ENCODE measurements at regions not wholly inside any gene's neighbourhood (a gene's known extent, or its start where the extent isn't known, plus 50 kb on each side); places are given as distances from the start of the nearest gene placed in this dataset.

DNA sequence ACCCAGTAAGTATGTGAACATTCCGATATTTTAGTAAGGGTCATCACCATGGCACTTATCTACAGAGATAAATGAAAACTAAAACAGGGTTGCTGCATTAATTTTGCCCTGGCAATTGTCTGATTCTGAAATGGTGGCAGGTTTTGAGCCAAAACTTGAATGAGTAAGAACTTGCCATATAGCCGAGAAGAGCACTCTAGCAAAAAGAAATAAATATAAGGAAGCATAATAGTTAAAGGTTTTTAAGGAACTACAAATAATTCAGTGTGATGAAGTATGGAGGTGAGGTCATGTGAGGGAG lies 68.5 kb upstream of the BTN3A2 start:
- TF ChIP-seq, protein P1, sequence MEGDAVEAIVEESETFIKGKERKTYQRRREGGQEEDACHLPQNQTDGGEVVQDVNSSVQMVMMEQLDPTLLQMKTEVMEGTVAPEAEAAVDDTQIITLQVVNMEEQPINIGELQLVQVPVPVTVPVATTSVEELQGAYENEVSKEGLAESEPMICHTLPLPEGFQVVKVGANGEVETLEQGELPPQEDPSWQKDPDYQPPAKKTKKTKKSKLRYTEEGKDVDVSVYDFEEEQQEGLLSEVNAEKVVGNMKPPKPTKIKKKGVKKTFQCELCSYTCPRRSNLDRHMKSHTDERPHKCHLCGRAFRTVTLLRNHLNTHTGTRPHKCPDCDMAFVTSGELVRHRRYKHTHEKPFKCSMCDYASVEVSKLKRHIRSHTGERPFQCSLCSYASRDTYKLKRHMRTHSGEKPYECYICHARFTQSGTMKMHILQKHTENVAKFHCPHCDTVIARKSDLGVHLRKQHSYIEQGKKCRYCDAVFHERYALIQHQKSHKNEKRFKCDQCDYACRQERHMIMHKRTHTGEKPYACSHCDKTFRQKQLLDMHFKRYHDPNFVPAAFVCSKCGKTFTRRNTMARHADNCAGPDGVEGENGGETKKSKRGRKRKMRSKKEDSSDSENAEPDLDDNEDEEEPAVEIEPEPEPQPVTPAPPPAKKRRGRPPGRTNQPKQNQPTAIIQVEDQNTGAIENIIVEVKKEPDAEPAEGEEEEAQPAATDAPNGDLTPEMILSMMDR (conservative IDR thresholded peaks at IDR 0.05 in 1 of 2, IDR thresholded peaks at IDR 0.05 in 1 of 2; ENCODE audit: extremely low read depth in 1 of 2, insufficient read depth in 1 of 2, low read depth in 1 of 2, low read length in 2 of 2): no peak
- TF ChIP-seq EZH2 (IDR thresholded peaks at IDR 0.05; ENCODE audit: borderline replicate concordance, low read length): no peak
